ENCODE measurements at regions not wholly inside any gene's neighbourhood (a gene's known extent, or its start where the extent isn't known, plus 50 kb on each side); places are given as distances from the start of the nearest gene placed in this dataset.

GRCh38 chr12:113725557-113725876 is 240.6 kb downstream of the RBM19 start:
- Mint-ChIP-seq H3K4me1 (ENCODE audit: low read depth) (no peaks in the 10 kb centered on the region), H3K9me3 (peaks cover 2% of the 10 kb centered on the region), H3K4me3 (no peak overlapping the region), H3K36me3 (ENCODE audit: low read depth) (no peaks in the 10 kb centered on the region), H3K27me3 (peaks cover 16% of the 10 kb centered on the region), H3K27ac (no peak overlapping the region)
- Histone ChIP-seq H3K27ac (ENCODE audit: low read depth in 1 of 2, low read length in 2 of 2) (no peak overlapping the region), H3K4me3 (ENCODE audit: low read length) (no peak overlapping the region), H3K4me1 (ENCODE audit: insufficient read depth, low read length) (no peaks in the 10 kb centered on the region), H3K9me3 (ENCODE audit: control insufficient read depth in 1 of 2, insufficient read depth in 1 of 2, low read length in 2 of 2) (peaks cover 0 to 21% of the 10 kb centered on the region in 2 experiments), H3K27me3 (ENCODE audit: control insufficient read depth in 1 of 2, insufficient read depth in 2 of 2, low read length in 2 of 2) (peaks cover 0 to 3% of the 10 kb centered on the region in 2 experiments), H3K36me3 (ENCODE audit: insufficient read depth, low read length) (no peaks in the 10 kb centered on the region)
- ChIA-PET POLR2A (no interaction called here), CTCF (no interaction called here)
- ATAC-seq (ENCODE audit: poor library complexity) (no peak), DNase-seq (no peak)
- intact Hi-C loops (cut with DNase I, micrococcal nuclease), result no loop called here
- TF ChIP-seq CTCF (IDR thresholded peaks at IDR 0.05), result no peak

GRCh38 chr12:113724794-113725556 is 241.2 kb downstream of the RBM19 start:
- no peak for TF ChIP-seq CTCF (IDR thresholded peaks at IDR 0.05)
- ChIA-PET POLR2A (no interaction called here), CTCF (no interaction called here)
- Histone ChIP-seq H3K4me1 (ENCODE audit: insufficient read depth, low read length) (no peaks in the 10 kb centered on the region), H3K27ac (ENCODE audit: low read depth in 1 of 2, low read length in 2 of 2) (no peak overlapping the region), H3K36me3 (ENCODE audit: insufficient read depth, low read length) (no peaks in the 10 kb centered on the region), H3K27me3 (ENCODE audit: control insufficient read depth in 1 of 2, insufficient read depth in 2 of 2, low read length in 2 of 2) (peaks cover 0 to 3% of the 10 kb centered on the region in 2 experiments), H3K4me3 (ENCODE audit: low read length) (no peak overlapping the region), H3K9me3 (ENCODE audit: control insufficient read depth in 1 of 2, insufficient read depth in 1 of 2, low read length in 2 of 2) (peaks cover 0 to 21% of the 10 kb centered on the region in 2 experiments)
- intact Hi-C loops (cut with DNase I, micrococcal nuclease), result no loop called here
- H3K27ac Mint-ChIP-seq, result no peak overlapping the region
- peaks cover 2% of the 10 kb centered on the region for H3K9me3 Mint-ChIP-seq
- ATAC-seq (ENCODE audit: poor library complexity) (no peak), DNase-seq (no peak)
- no peak overlapping the region for H3K4me3 Mint-ChIP-seq
- no peaks in the 10 kb centered on the region for H3K36me3 Mint-ChIP-seq (ENCODE audit: low read depth)
- H3K4me1 Mint-ChIP-seq (ENCODE audit: low read depth), result no peaks in the 10 kb centered on the region
- peaks cover 16% of the 10 kb centered on the region for H3K27me3 Mint-ChIP-seq

GRCh38 chr12:113723631-113724030 is 242.5 kb downstream of the RBM19 start:
- no peak overlapping the region for H3K27ac Mint-ChIP-seq
- ATAC-seq (ENCODE audit: poor library complexity) (no peak), DNase-seq (no peak)
- CTCF ChIA-PET, result no interaction called here
- H3K4me3 ChIP-seq (ENCODE audit: low read length), result no peak overlapping the region
- POLR2A ChIA-PET, result no interaction called here
- H3K27me3 Mint-ChIP-seq, result peaks cover 16% of the 10 kb centered on the region
- intact Hi-C loops (cut with DNase I, micrococcal nuclease), result no loop called here
- H3K4me1 ChIP-seq (ENCODE audit: insufficient read depth, low read length), result no peaks in the 10 kb centered on the region
- H3K9me3 Mint-ChIP-seq, result peaks cover 2% of the 10 kb centered on the region
- no peaks in the 10 kb centered on the region for H3K36me3 ChIP-seq (ENCODE audit: insufficient read depth, low read length)
- TF ChIP-seq CTCF (IDR thresholded peaks at IDR 0.05), result no peak
- H3K27ac ChIP-seq (ENCODE audit: low read depth in 1 of 2, low read length in 2 of 2), result no peak overlapping the region
- H3K4me1 Mint-ChIP-seq (ENCODE audit: low read depth), result no peaks in the 10 kb centered on the region
- H3K9me3 ChIP-seq (ENCODE audit: control insufficient read depth in 1 of 2, insufficient read depth in 1 of 2, low read length in 2 of 2), result peaks cover 0 to 21% of the 10 kb centered on the region in 2 experiments
- peaks cover 0 to 4% of the 10 kb centered on the region in 2 experiments for H3K27me3 ChIP-seq (ENCODE audit: control insufficient read depth in 1 of 2, insufficient read depth in 2 of 2, low read length in 2 of 2)
- no peak overlapping the region for H3K4me3 Mint-ChIP-seq
- no peaks in the 10 kb centered on the region for H3K36me3 Mint-ChIP-seq (ENCODE audit: low read depth)
